Uterus (tissue), 3 donors: ENCODE measurements at regions not wholly inside any gene's neighbourhood (a gene's known extent, or its start where the extent isn't known, plus 50 kb on each side); places are given as distances from the start of the nearest gene placed in this dataset.

Source experiments
- DNase-seq, 2 donors: peaks; one replicate each; pipeline ENCODE4 v3.0.0-alpha.2; 2019 to 2020
- H3K27ac ChIP-seq, 2 donors: fragments of 200-600 bp; sonication (generic); 1 replicate in 1 of 2; 2 replicates in 1 of 2; pipeline ENCODE4 v1.5.1; 2016 to 2018
- H3K27me3 ChIP-seq, 2 donors: fragments of 200-600 bp; sonication (generic); one replicate each; pipeline ENCODE4 v1.5.1; 2018 to 2019; ENCODE audit warnings: control low read depth in 1 of 2
- H3K36me3 ChIP-seq, 2 donors: fragments of 200-600 bp; sonication (generic); one replicate each; pipeline ENCODE4 v1.5.1; 2019; ENCODE audit warnings: control low read depth in 1 of 2
- H3K4me1 ChIP-seq, 2 donors: fragments of 200-600 bp; sonication (generic); one replicate each; pipeline ENCODE4 v1.5.1; 2018 to 2019; ENCODE audit warnings: control low read depth in 1 of 2
- H3K4me3 ChIP-seq, 2 donors: fragments of 200-600 bp; sonication (generic); 1 replicate in 1 of 2; 2 replicates in 1 of 2; pipeline ENCODE4 v1.5.1; 2018 to 2019; ENCODE audit warnings: mild to moderate bottlenecking in 1 of 2
- H3K9me3 ChIP-seq, 2 donors: fragments of 200-600 bp; sonication (generic); one replicate each; pipeline ENCODE4 v1.5.1; 2019; ENCODE audit warnings: control low read depth in 1 of 2
- CTCF ChIP-seq, 4 experiments: fragments of 200-600 bp in 2 of 4; fragments of 450-650 bp in 2 of 4; sonication (generic) in 2 of 4; IDR thresholded peaks; one replicate each; pipeline ENCODE4 v1.5.1; 2016 to 2019; ENCODE audit warnings: antibody characterized with exemption in 4 of 4, mild to moderate bottlenecking in 2 of 4, moderate library complexity in 1 of 4
- POLR2A ChIP-seq, 2 donors: fragments of 450-650 bp; IDR thresholded peaks; one replicate each; pipeline ENCODE4 v1.6.1; 2016; ENCODE audit warnings: antibody characterized with exemption in 2 of 2, mild to moderate bottlenecking in 1 of 2, moderate library complexity in 1 of 2
- intact Hi-C: fragments of 100-400 bp; cut with DNase I; formaldehyde crosslinking; loops from one replicate; pipeline ENCODE4 v1.15.1; 2023; ENCODE audit warnings: low total_unique reads
- donor health status: DM: yes; HTN: yes; CAD: no.

- TF ChIP-seq CTCF (IDR thresholded peaks at IDR 0.05): no peak
- TF ChIP-seq POLR2A (IDR thresholded peaks at IDR 0.05): no peak
- no peaks in the 10 kb centered on the region for H3K36me3 ChIP-seq
- intact Hi-C loops: no loop called here
- no peaks in the 10 kb centered on the region for H3K27me3 ChIP-seq
- H3K27ac ChIP-seq: no peak overlapping the region
- no peak overlapping the region for H3K4me3 ChIP-seq
- no peaks in the 10 kb centered on the region for H3K4me1 ChIP-seq
- no peak for DNase-seq
- H3K9me3 ChIP-seq: no peaks in the 10 kb centered on the region
Measured at GRCh38 chr11:11220786-11221185, 132.3 kb downstream of the CSNK2A3 start.

- no peaks in the 10 kb centered on the region for H3K4me1 ChIP-seq
- no peaks in the 10 kb centered on the region for H3K27me3 ChIP-seq
- no peaks in the 10 kb centered on the region for H3K9me3 ChIP-seq
- intact Hi-C loops: no loop called here
- H3K36me3 ChIP-seq: no peaks in the 10 kb centered on the region
- no peak for DNase-seq
- no peak overlapping the region for H3K4me3 ChIP-seq
- no peak for TF ChIP-seq POLR2A (IDR thresholded peaks at IDR 0.05)
- TF ChIP-seq CTCF (IDR thresholded peaks at IDR 0.05): no peak
- H3K27ac ChIP-seq: no peak overlapping the region
Measured at GRCh38 chr11:11218629-11218986, 134.4 kb downstream of the CSNK2A3 start.

- no peak for TF ChIP-seq POLR2A (IDR thresholded peaks at IDR 0.05)
- no peak for TF ChIP-seq CTCF (IDR thresholded peaks at IDR 0.05)
- no peak overlapping the region for H3K4me3 ChIP-seq
- intact Hi-C loops: no loop called here
- DNase-seq: no peak
- H3K27me3 ChIP-seq: no peaks in the 10 kb centered on the region
- no peaks in the 10 kb centered on the region for H3K4me1 ChIP-seq
- H3K27ac ChIP-seq: no peak overlapping the region
- no peaks in the 10 kb centered on the region for H3K9me3 ChIP-seq
- H3K36me3 ChIP-seq: no peaks in the 10 kb centered on the region
Measured at GRCh38 chr11:11217929-11218628, 135.0 kb downstream of the CSNK2A3 start.

- TF ChIP-seq POLR2A (IDR thresholded peaks at IDR 0.05) (no peak), CTCF (IDR thresholded peaks at IDR 0.05) (no peak)
- H3K4me3 ChIP-seq: no peak overlapping the region
- no peak for DNase-seq
- H3K4me1 ChIP-seq: no peaks in the 10 kb centered on the region
- H3K9me3 ChIP-seq: no peaks in the 10 kb centered on the region
- H3K36me3 ChIP-seq: no peaks in the 10 kb centered on the region
- intact Hi-C loops: no loop called here
- H3K27me3 ChIP-seq: no peaks in the 10 kb centered on the region
- no peak overlapping the region for H3K27ac ChIP-seq
Measured at GRCh38 chr11:11217289-11217928, 135.6 kb downstream of the CSNK2A3 start.

- no peak overlapping the region for H3K27ac ChIP-seq
- intact Hi-C loops: no loop called here
- no peak for TF ChIP-seq POLR2A (IDR thresholded peaks at IDR 0.05)
- no peak for TF ChIP-seq CTCF (IDR thresholded peaks at IDR 0.05)
- H3K4me1 ChIP-seq: no peaks in the 10 kb centered on the region
- no peaks in the 10 kb centered on the region for H3K36me3 ChIP-seq
- H3K4me3 ChIP-seq: no peak overlapping the region
- H3K9me3 ChIP-seq: no peaks in the 10 kb centered on the region
- no peak for DNase-seq
- no peaks in the 10 kb centered on the region for H3K27me3 ChIP-seq
Measured at GRCh38 chr11:11215944-11216343, 137.1 kb downstream of the CSNK2A3 start.
